ENCODE measurements at regions not wholly inside any gene's neighbourhood (a gene's known extent, or its start where the extent isn't known, plus 50 kb on each side); places are given as distances from the start of the nearest gene placed in this dataset.

DNA sequence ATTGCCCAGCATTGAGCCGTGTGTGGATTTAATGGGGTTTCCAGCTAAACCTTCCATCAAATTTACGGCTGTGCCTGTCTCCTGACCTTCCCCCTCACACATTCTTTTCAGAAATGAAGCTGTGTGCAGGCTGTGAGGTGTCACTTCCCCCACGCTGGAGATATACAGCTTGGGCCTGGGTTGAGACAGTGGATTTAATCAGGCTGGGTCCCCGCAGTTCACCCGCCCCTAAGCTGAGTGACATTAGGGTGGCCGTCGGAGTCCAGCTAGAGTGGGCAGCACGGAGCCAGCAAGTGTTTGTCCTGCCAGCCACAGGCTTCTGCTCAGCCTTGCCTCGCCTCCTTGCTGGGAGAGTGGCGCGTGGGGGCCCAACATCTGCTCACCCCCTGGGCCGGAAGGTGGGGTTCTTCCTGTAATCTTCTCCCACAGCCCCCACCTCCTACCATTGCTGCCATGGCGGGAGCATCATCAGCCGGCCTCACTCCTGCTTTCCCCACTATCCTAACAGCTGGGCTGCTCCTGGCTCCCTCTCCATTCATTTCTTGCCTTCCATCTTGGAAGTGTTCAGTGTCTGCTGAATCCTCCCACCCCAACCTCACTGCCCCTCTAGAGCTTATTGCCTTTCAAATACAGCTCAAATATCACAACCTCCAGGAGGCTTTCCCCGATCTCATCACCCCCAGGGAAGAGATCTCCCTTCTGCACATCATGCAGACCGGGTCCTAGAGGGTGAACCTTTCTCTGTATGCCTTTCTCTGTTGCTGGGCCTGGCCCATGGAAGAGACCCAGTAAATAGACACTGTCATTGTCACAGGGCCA is 149.0 kb downstream of the GLI2 start:
- no peak for DNase-seq

DNA sequence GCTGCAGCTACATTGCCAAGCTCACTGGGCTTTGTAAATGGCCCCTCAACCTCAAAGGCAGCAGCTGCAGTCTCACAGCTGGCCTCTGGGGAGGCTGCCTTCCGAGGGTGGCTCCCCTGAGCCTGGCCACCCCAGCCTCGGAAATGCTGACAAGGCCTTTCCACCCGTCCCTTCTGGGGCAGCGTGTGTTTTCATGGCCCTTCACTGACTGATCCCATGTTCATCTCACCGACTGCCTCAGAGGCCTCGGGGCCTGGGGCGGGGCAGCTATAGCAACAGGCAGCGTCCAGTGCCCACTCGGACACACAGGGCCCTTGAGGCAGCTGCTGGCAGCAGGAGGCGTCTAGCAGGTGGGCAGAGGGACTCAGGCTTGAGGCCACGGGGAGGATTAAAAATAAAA is 149.7 kb downstream of the GLI2 start:
- no peak for DNase-seq

DNA sequence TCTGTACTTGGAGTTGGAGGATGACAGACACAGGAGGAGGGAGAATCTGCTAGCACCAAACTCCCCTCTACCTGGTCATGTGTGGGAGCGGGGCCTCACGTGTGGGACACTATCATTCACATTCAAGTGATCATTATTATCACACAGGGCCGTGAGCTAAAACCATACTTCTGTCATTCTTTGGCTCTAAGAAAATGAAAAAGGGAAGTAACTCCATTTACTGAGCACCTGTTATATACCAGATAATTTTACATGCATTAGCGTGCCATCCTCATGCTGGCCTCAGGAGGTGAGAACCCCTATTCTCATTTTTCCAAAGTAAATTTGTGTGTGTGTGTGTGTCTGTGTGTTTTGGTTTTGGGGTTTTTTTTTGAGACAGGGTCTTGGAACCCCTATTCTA is 150.1 kb downstream of the GLI2 start:
- DNase-seq, result no peak

DNA sequence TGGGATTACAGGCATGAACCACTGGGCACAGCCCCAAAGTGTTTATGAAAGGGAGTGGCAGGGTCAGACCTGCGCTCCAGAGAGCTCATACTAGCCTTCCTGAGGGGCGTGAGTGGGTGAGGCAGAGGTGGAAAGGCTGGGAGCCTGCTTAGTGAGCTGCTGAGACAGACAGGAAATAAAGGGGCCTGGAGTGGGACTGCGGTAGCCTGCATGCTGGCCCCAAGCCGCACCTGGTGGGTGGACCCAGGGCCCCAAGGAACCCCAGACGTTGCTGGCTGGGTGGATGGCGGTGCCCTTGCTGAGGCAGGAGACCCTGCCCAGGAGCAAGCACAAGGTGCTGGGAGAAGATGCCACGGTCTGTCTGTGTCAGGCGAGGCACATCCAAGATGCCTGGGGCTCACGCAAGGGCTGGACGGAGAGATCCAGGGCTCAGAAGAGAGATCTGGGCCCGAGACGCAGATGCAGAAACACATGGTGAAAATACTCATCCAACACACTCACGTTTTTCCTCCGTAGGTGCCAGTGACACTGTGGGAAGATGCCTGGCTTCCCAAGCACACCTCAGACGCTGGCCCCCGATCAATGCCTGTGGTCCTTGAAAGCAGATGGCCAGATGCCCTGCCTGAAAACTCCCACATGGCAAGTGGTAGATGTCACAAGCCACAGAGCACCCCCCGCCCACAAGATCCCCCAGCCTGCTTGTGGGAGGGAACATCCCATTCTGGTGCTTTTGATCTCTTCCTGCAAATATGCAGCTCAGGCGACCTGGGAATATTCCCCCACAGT is 151.1 kb downstream of the GLI2 start:
- DNase-seq, result no peak

DNA sequence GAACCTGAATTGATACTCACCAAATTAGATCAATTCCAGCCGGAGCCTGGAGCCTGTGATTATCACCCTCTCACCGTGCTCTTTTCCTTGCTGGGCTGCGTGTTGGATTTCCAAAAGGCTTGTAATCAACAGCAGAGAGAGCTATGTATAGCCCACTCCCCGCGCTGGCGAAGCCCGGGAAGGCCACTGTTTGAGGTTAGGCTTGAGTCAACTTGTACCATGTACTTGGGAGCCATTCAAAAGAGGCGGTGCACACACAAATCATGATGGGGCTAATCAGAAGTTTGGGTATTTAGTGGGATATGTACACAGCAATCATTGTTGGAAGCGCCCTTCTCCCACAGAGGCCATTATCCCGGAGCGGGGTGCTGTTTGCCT is 151.6 kb downstream of the GLI2 start:
- DNase-seq, result peak; percentile 76

DNA sequence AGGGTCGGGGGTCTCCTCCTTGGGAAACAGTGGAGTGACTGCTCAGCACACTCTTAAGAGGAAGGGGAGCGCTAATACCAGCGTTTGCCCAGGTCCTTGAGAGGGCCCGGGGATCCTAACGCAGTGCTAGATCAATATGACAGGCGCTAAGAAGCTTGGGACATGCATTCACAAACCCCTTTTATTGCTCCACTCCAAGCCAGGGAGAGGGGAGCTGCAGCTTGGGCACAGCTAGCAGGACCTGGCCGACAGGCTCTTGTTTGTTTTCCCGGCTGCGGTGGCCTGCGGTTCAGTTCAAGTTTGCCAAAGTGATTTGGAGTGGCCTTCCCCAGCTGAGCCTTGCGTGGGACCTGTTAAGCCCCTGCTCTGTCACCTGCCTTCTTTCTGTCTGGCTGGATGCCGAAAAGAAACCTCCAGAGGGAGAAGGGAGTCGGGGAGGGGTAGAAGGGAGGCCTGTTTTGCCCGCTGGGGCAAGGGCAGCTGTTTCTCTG is 152.1 kb downstream of the GLI2 start:
- DNase-seq, result no peak

DNA sequence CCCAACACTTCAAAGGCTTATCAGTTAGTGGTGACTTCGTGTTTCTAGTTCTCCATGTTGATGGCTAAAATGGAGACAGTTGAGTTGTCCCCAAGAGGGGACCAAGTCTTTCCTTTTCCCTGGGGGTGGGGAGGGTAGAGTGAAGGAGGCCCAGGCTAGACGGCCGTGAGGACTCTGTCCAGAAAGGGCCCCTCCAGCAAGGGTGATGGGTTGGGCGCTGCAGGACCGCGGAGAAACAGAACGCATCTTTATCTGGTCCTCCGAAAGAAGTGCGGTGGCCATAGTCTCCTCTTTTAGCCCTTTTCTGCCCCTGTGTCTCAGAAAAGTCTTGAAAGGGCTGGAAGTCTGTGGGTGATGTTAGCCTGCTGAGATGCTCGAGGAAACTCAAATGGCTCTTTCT is 153.2 kb downstream of the GLI2 start:
- DNase-seq, result no peak

DNA sequence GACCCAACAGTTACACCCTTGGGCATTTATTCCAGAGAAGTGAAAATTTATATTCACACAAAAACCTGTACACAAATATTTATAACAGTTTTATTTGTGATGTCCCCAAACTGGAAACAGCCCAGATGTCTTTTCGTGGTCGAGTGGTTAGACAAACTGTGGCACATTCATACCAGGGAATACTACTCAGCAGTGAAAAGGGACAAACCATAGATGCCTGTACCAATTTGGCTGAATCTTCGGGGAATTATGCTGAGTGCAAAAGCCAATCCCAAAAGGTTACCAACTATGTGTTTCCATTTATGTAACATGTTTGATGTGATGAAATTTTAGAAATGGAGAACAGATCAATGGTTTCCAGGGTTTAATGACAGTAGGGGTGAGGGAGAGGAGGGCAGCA is 154.3 kb downstream of the GLI2 start:
- no peak for DNase-seq

DNA sequence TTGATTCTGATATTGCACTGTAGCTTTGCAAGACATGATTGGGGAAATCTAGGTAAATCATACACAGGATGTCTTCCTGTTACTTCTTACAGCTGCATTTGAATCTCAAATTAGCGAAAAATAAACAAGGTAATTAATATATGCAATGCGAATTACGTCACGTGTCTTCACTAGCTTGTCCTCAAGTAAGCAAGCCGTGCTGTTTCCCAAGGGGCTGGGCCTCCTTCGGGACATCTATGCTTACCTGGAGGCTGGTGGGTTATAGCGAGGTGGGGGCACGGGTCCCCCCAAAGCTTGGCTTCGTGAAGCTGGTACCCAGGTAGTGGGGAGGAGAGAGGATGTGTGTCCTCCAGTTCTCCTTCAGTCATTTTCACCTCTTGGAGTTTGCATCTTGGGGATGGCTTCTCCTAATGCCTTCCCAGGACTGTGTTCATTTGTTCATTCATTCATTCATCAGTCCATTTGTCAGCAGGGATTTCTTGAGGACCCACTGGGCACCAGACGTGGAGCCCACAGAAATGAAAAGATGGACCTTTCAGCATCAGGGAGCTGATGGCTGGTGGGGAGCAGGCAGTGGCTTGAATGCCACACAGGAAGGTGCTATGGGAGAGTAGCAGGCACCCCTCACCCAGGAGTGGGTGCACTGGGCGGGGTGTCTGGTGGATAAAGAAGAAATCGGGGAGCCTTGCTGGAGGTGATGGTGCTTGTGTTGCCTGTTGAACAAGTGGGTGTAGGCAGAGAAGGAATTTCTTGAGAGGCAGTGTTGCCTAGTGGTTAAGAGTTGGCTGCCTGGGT is 155.1 kb downstream of the GLI2 start:
- no peak for DNase-seq

DNA sequence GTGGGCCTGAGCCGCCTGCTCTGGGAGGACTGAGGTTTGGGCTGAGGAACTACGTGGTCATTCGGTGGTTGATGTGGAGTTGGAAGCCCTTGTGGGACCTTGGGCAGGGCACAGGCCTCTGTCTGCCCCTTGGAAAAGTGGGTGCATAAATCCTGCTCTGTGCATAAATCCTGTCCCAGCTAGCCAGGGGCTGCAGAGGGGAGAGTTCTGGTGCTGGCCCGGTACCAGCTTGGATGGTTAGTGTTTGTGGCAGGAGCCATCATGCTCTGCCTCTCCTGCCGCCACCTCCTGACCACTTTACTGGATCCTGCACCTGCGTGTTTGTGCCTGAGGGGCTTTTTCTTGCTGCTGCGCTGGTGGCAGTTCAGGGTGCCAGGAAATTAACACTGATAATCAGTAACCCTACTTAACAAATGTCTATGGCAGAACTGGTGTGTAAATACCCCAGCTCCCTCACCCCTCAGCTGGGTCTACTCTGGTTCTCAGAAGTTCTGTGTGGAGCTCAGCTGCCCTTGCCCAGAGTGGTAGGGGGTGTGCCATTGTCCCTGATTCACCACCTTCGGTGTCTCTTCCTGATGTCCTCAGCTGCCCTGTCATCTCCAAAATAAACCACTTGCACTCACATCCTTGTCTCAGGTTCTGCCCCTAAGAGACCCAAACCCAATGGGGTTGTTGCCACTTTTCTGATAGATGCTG is 156.8 kb downstream of the GLI2 start:
- no peak for DNase-seq

DNA sequence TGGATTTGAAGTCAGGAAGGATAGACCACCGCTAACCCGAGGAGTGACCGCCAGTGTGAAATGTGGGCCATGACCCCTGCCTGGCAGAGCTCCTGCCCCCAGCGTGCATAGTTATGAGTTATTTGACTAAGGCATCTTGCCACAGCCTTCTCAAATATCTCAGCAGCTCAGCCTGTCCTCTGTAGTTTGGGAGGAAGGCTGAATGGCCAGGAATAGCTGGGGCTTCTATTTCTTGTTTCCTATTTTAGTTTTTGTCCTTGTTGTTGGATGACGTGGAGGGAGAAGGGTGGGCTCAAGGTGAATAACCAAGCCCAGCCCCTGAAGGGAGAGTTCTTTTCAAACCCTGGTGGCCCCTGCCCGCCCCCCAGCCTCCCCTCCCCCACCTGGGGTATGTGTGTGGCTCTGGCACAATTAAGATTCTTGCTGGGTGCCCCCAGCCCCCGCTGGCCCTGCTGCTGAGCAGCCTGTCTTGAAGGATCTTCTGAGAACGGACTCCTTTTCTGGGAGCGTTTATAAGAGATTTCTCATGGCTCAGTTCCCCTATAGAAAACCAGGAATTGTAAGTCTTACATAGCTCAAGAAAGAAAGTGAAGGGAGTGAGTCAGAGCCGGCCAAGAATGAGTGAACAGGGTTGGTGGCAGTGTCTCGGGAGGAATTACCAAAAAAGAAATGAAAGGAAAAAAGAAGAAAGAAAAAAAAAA is 157.4 kb downstream of the GLI2 start:
- no peak for DNase-seq

DNA sequence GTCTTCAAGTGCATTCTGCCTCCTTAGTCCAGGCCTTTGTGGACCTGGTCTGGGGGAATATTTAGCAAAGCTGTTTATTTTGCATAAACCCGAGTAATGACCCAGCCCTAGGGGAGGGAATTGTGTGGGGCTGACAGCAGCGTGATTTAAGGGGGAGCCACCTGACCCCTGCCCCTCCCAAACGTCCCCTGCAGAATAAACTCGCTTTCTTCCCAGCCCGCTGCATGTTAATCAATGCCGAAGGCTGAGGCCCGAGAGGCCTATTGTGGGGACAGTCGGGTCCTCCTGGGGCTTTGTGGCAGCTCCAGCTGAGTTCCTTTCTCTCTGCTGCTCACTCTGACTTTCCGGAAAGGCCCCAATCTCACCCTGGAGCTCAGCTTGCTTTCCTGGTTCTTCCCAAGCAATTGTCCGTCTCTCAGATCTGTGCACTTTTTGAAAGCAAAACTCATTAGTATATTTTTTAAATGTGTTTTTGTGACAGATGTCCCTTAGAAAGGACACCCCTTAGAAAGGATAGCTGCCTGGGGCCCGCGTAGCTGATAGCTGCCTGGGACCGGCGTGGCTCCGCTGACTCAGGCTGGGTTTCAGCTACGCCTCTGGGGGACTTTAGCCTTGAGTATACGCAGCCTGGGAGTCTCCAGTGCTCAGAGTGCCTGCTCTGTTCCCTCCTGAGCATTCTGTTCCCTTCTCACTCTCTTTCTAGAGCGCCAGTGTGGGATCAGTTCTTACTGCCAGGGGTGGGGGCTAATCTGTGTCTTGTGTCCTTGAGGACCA is 158.3 kb downstream of the GLI2 start:
- DNase-seq, result no peak

DNA sequence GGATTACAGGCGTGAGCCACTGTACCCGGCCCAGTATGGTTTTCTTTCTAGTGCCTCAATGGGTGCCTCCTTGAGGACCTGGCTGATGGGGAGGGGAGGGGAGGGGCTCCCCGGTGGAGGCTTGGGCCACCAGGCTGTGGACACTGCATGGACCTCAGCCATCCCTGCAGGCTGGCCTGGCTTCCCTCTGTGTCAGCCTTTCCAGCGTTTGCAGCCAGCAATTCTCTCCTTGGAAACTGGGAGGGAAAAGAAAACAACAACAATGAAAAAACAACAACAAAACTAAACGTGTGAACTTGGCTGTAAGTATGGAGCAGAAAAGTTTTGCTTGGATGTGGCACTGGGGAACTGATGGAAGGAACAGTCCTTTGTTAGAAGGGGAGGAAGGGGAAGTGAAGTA is 159.3 kb downstream of the GLI2 start:
- DNase-seq, result no peak

DNA sequence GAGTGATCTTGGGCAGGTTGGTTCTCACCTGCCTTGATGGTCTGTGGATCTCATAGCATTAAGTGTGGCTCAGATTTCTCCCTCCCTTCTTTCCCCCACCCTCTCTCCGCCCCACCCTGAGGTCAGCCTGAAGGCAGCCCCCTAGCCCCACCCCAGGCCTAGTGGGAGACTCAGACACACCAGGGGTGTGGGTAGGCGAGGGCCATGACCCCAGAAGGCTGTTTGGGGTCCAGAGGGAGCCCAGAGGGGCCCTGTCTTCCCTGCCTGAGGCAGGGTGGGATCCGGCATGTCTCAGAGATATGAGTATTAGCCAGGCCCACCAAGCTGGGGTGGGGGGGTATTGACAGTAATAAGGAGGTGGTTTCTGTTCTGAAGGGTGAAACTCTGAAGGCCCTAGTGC is 160.5 kb downstream of the GLI2 start:
- no peak for DNase-seq

DNA sequence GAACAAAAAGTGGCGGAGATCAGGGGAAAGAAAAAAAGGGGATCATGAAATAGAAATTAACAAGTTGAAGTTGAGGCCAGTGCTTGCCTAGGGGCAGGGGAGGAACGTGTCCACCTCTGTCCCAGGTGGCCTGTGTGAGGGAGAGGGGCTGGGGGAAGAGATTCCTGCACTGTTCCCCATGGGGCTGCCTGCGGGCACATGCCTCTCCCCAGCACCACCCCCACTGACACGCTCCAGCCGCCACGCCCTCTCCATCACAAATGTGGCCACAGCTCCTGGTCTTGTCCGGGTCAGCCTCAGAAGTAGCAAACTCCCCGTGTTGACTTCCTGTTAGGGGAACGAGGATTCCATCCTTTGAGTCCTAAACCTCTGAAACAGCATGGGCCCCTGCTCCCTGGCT is 161.2 kb downstream of the GLI2 start:
- no peak for DNase-seq

DNA sequence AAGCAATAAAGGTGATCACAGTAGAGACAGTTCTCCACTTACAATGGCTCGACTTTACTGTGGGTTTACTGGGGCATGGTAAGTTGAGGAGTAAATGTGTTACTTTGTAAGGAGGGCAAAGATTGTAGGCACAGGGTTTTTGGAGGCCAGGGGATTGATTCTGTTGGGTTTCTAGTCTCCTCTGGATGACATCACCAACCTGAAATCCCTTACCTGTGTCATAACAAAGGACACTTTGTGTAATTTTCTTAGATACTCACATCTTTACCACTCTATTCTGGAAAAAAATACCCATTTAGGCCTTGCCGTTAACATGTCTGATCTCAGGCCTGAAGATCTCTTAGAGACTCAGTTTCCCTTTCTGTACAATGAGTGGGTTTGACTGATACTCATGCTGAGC is 161.7 kb downstream of the GLI2 start:
- no peak for DNase-seq

DNA sequence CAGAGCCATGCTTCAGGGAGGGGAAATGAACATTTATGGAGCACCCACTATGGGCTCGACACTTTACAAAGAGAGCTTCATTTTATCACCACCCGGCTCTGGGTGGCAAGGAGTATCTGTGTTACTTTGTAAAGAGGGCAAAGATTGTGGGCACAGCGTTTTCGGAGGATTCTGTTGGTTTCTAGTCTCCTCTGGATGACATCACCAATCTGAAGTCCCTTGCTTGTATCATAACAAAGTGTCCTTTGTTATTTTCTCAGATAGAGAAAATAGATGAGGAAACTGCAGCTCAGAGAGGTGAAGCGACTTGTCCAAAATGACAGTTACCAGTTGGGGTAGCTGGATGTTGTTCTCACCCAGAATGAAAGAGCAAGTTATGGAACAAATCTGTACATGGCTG is 162.8 kb downstream of the GLI2 start:
- DNase-seq, result no peak

DNA sequence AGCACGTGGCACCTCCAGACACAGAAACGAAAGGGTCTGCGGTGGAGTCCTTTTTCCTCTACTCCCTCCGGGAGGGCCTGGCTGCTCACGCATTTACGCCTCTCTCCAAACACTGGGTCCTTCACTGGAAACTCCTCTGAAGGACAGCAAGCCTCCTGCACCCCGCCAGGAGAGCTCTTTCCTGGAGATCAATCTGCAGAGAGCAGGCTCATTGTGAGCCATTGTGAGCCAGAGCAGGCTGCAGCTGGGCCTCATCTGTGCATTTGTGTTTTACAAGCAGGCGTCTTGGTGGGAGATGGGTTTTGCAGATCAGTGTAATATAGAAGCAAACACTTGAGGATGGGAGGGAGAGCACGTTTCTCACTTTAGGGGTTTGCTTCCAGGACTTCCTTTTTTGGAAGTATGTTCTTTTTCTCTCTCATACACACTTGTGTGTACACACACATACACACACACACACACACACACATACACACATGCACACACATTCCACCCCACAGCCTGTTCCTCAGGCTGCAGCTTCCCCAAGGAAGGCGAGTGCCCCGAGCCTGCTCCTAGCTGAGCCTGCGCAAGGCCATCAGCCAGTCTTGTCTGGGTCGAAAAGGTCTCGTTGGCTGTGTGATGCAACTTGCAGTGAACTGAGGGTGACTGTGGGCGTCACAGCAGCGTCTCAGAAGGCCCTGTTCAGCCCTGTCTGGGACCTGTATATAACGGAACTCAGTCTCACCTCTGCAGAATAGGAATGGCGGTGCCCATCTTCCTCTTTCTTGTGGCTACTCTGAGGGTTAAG is 163.5 kb downstream of the GLI2 start:
- no peak for DNase-seq

DNA sequence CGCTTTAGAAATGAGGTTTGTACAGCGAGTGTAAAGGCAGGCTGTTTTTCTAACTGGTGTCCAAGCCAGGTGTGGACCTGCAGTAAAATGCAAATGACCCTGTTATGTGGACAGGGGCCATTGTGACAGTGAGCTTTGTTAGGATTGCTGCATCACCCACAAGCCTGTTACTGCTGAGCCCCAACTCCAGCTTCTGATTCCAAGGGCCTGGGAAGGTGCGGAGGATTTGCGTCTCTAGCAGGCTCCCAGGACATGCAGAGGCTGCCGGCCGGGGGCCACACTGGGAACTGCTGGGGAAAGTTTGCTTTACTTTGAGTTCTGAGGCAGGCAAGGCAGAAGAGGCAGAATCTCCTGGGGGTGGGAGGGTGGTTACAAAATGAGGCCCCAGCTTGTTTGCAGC is 164.1 kb downstream of the GLI2 start:
- DNase-seq, result no peak

DNA sequence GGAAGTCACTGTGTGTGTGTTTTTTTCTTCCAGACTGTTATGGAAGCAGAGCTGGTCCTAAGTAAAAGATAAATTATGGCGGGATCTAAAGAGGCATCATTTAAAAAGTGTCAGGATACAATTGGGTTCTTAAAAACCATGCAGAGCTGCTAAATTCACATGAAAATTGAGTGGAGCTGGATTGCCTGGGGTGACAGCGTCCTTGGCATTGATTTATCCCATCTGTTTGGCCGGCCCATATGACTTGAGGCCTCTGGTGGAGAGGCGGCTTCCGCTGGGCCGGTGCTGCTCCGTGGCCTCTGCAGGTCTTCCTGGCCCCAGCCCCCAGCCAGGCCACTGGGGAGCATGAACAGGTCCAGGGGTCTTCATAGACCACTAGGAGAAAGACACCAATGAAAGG is 165.5 kb downstream of the GLI2 start:
- DNase-seq, result no peak

DNA sequence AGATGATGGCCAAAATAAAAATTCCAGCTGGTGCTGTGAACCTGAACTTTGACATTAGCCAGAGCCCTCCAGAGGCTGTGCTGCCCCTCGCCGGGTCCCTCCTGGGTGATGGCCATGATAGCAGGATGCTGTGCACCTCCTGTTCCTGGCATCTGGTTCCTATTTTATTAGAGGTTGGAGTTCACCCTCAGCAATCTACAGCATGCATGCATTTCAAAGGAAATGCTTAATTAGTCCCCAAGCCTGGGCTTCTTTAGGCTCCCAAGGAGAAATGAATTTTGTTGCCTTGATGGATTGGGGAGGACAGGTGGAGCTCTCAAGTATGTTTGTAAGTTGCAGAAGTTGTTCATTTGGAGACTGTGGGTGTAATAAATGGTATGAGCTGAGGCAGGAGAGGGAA is 166.9 kb downstream of the GLI2 start:
- DNase-seq, result no peak
